Panc1 (cell line): ENCODE measurements at regions not wholly inside any gene's neighbourhood (a gene's known extent, or its start where the extent isn't known, plus 50 kb on each side); places are given as distances from the start of the nearest gene placed in this dataset.

Experiments used
- ATAC-seq: fragments of 200-7000 bp; cut with Tn5 transposase; 2 replicates; pipeline ENCODE4 v1.9.1; 2020; ENCODE audit warnings: mild to moderate bottlenecking, moderate library complexity
- BruUV-seq: library from RNA; stranded (reverse); fragments of 400-500 nt; replicated peaks from 2 replicates; lab custom pipeline; 2021; lab: Mats Ljungman, UMichigan
- CTCF ChIA-PET: fragments of 300-600 bp; sonication (Branson Sonifier 250); formaldehyde crosslinking; loops from one replicate; lab custom pipeline; 2022; ENCODE audit warnings: antibody characterized with exemption; lab: Charles Lee
- POLR2A ChIA-PET: fragments of 300-600 bp; sonication (Branson Sonifier 250); formaldehyde crosslinking; loops from one replicate; lab custom pipeline; 2022; ENCODE audit warnings: antibody characterized with exemption; lab: Charles Lee
- DNase-seq: peaks from one replicate; pipeline ENCODE4 v3.0.0-alpha.2; 2010; ENCODE audit warnings: low read depth, low spot score
- H3K27ac ChIP-seq: 2 replicates; pipeline ENCODE4 v1.5.1; 2011; ENCODE audit warnings: mild to moderate bottlenecking, low read length, inconsistent platforms
- H3K27me3 ChIP-seq: fragments of 200-500 bp; sonication (Bioruptor generic); 2 replicates; pipeline ENCODE4 v1.6.0; 2014; ENCODE audit warnings: low read length, inconsistent platforms; ENCODE audit not compliant: control insufficient read depth, insufficient read depth
- H3K36me3 ChIP-seq: fragments of 200-500 bp; sonication (Bioruptor generic); 2 replicates; pipeline ENCODE4 v1.5.1; 2014; ENCODE audit warnings: inconsistent platforms, mild to moderate bottlenecking, low read length, moderate library complexity; ENCODE audit not compliant: control insufficient read depth, insufficient read depth
- H3K4me1 ChIP-seq: 2 replicates; pipeline ENCODE4 v1.5.1; 2011; ENCODE audit warnings: inconsistent platforms, mild to moderate bottlenecking, low read length, moderate library complexity; ENCODE audit not compliant: control insufficient read depth, insufficient read depth
- H3K4me3 ChIP-seq, 2 experiments: 2 replicates each; pipeline ENCODE4 v1.5.1; 2011 to 2012; ENCODE audit warnings: low read depth in 2 of 2, low read length in 2 of 2, mild to moderate bottlenecking in 2 of 2, inconsistent platforms in 1 of 2, moderate library complexity in 1 of 2
- H3K9me3 ChIP-seq: fragments of 200-500 bp; sonication (Bioruptor generic); 2 replicates; pipeline ENCODE4 v1.5.1; 2014; ENCODE audit warnings: low read depth, mild to moderate bottlenecking, inconsistent platforms, low read length, moderate library complexity; ENCODE audit not compliant: control insufficient read depth, insufficient read depth
- POLR2AphosphoS5 ChIP-seq: IDR thresholded peaks from 2 replicates; pipeline ENCODE4 v1.6.1; 2012; ENCODE audit warnings: mild to moderate bottlenecking, low read depth, low read length, moderate library complexity
- SIN3A ChIP-seq: IDR thresholded peaks from 2 replicates; pipeline ENCODE4 v1.6.1; 2012; ENCODE audit warnings: low read depth, mild to moderate bottlenecking, low read length, moderate library complexity, borderline replicate concordance; ENCODE audit not compliant: insufficient read depth
- TCF7L2 ChIP-seq: IDR thresholded peaks from 2 replicates; pipeline ENCODE4 v1.6.1; 2011; ENCODE audit warnings: mild to moderate bottlenecking, low read depth, low read length, inconsistent platforms
- in situ Hi-C: cut with HindIII; loops from 2 replicates; pipeline ENCODE4 v1.10.0; 2016; ENCODE audit warnings: low sequenced_read_pairs, low pct_unique_long_range_greater_than_20kb
- intact Hi-C: fragments of 100-400 bp; cut with micrococcal nuclease; formaldehyde crosslinking; loops from one replicate; pipeline ENCODE4 v1.10.0; 2022; ENCODE audit not compliant: unreplicated experiment
- TF ChIP-seq, protein P1 (sequence below), 2 experiments: IDR thresholded peaks; 2 replicates each; pipeline ENCODE4 v1.6.1; 2011 to 2012; ENCODE audit warnings: low read depth in 2 of 2, control low read depth in 1 of 2, low read length in 1 of 2, mild to moderate bottlenecking in 1 of 2, moderate library complexity in 1 of 2; ENCODE audit not compliant: insufficient read depth in 1 of 2
- TF ChIP-seq, protein P2 (sequence below): fragments of 450-650 bp; IDR thresholded peaks from 2 replicates; pipeline ENCODE4 v1.5.1; 2017; ENCODE audit warnings: mild to moderate bottlenecking

DNA sequence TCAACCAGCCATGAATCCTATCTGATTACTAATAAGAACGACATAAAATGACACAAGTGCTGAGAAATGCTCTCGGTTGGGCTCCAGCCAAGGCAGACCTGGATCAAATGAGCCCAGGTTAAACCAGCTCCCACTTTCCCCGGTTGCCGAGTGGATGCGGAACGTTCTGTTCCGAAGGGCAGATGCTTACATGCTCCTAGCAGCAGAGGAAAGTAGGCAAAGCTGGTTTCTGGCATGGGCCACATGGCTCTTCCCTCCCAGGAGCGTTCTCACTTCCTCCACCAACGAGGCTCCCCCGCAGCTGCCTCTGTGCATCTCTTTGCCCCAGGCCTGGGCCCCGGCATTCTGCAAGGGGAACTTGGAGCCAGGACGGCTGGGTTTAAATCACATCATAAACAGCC is 61.8 kb upstream of the SDK1 start:
- ChIA-PET POLR2A (no interaction called here), CTCF (interaction anchor here (0.6 kb wide), 1 partner anchor 353 kb away, joined by 13 read pairs; no protein-coding TSS in a partner anchor)
- DNase-seq: no peak
- BruUV-seq: no TSS peak
- in situ Hi-C loops (no loop called here), intact Hi-C loops (no loop called here)
- Histone ChIP-seq H3K9me3 (peaks cover 17% of the 10 kb centered on the region; the same call in 1 of the 2 replicates), H3K4me1 (peaks cover 23% of the 10 kb centered on the region), H3K4me3 (no peak overlapping the region), H3K27ac (no peak overlapping the region), H3K36me3 (no peaks in the 10 kb centered on the region), H3K27me3 (no peaks in the 10 kb centered on the region)
- TF ChIP-seq TCF7L2: no peak
- TF ChIP-seq, protein P1, sequence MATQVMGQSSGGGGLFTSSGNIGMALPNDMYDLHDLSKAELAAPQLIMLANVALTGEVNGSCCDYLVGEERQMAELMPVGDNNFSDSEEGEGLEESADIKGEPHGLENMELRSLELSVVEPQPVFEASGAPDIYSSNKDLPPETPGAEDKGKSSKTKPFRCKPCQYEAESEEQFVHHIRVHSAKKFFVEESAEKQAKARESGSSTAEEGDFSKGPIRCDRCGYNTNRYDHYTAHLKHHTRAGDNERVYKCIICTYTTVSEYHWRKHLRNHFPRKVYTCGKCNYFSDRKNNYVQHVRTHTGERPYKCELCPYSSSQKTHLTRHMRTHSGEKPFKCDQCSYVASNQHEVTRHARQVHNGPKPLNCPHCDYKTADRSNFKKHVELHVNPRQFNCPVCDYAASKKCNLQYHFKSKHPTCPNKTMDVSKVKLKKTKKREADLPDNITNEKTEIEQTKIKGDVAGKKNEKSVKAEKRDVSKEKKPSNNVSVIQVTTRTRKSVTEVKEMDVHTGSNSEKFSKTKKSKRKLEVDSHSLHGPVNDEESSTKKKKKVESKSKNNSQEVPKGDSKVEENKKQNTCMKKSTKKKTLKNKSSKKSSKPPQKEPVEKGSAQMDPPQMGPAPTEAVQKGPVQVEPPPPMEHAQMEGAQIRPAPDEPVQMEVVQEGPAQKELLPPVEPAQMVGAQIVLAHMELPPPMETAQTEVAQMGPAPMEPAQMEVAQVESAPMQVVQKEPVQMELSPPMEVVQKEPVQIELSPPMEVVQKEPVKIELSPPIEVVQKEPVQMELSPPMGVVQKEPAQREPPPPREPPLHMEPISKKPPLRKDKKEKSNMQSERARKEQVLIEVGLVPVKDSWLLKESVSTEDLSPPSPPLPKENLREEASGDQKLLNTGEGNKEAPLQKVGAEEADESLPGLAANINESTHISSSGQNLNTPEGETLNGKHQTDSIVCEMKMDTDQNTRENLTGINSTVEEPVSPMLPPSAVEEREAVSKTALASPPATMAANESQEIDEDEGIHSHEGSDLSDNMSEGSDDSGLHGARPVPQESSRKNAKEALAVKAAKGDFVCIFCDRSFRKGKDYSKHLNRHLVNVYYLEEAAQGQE (IDR thresholded peaks at IDR 0.05; ENCODE audit: insufficient read depth in 1 of 2, low read depth in 2 of 2, low read length in 1 of 2): no peak
- ATAC-seq: no peak

DNA sequence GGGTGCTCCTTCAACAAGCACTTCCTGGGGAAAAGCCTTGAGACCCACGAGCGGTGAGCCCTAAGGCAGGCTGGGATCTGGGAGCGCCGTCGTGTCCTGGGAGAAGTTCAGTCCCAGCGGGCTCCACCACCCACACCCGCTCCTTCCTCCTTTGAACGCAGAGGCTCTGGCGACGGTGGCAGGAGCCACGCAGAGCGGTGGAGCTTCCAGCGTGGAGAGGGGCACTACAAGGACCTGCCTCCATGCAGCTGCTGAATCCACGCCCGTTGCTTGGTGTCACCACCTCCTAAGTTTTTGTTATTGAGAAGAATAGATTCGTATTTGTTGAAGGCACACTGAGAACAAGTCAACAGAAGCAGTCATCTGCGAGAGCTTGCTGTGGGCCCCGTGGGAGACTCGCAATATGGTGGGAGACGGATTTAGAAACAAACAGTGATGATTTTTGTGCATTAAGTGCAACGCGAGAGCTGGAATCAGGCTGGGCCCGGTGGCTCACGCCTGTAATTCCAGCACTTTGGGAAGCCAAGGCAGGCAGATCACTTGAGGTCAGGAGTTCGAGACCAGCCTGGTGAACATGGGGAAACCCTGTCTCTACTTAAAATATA is 60.1 kb upstream of the SDK1 start:
- no peak overlapping the region for H3K4me3 ChIP-seq
- TF ChIP-seq, protein P2, sequence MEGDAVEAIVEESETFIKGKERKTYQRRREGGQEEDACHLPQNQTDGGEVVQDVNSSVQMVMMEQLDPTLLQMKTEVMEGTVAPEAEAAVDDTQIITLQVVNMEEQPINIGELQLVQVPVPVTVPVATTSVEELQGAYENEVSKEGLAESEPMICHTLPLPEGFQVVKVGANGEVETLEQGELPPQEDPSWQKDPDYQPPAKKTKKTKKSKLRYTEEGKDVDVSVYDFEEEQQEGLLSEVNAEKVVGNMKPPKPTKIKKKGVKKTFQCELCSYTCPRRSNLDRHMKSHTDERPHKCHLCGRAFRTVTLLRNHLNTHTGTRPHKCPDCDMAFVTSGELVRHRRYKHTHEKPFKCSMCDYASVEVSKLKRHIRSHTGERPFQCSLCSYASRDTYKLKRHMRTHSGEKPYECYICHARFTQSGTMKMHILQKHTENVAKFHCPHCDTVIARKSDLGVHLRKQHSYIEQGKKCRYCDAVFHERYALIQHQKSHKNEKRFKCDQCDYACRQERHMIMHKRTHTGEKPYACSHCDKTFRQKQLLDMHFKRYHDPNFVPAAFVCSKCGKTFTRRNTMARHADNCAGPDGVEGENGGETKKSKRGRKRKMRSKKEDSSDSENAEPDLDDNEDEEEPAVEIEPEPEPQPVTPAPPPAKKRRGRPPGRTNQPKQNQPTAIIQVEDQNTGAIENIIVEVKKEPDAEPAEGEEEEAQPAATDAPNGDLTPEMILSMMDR: no peak
- no peak for TF ChIP-seq TCF7L2
- in situ Hi-C loops: no loop called here
- no peaks in the 10 kb centered on the region for H3K27me3 ChIP-seq
- H3K4me1 ChIP-seq: peaks cover 37% of the 10 kb centered on the region
- ATAC-seq: no peak
- no peak for DNase-seq
- no peaks in the 10 kb centered on the region for H3K36me3 ChIP-seq
- POLR2A ChIA-PET: interaction anchor here (0.6 kb wide), 1 partner anchor 28 kb away, joined by 4 read pairs; no protein-coding TSS in a partner anchor
- no TSS peak for BruUV-seq
- CTCF ChIA-PET: no interaction called here
- H3K27ac ChIP-seq: peak overlapping the region; percentile 14; the same call in 1 of the 2 replicates
- intact Hi-C loops: no loop called here
- peaks cover 12% of the 10 kb centered on the region; the same call in 1 of the 2 replicates for H3K9me3 ChIP-seq

DNA sequence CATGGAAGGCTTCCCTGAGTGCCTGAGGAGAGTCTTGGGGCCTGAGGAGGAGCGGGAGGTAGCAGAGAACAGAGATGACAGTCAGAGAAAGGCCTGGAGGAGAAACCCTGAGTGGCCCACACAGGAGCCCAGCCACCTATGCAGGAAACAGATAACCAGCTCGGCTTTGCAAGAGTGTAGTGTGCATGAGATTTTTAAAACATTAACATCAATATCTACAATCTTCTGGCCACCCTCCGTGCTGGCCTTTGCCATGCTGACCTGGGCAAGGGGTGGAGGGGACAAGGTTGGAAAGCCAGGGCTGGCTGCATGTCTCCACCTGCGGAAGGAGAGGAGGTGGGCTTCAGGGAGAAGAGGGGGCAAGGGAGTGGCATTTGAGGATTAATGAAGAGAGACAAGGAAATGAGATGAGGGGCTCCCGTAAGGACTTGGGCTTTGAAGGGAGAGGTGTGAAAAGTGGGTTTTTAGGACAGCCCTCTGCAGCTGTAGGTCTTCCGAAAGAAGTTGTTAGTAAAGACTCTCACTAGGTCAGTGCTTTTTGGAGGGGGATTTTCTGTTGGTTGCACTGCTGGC is 59.3 kb upstream of the SDK1 start:
- intact Hi-C loops: no loop called here
- POLR2A ChIA-PET: no interaction called here
- Histone ChIP-seq H3K4me1 (peaks cover 37% of the 10 kb centered on the region), H3K9me3 (peaks cover 12% of the 10 kb centered on the region; the same call in 1 of the 2 replicates), H3K27ac (peak overlapping the region; percentile 91), H3K27me3 (no peaks in the 10 kb centered on the region), H3K4me3 (no peak overlapping the region), H3K36me3 (no peaks in the 10 kb centered on the region)
- DNase-seq (no peak), ATAC-seq (no peak)
- TF ChIP-seq, protein P1 (IDR thresholded peaks at IDR 0.05; ENCODE audit: insufficient read depth in 1 of 2, low read depth in 2 of 2, low read length in 1 of 2): no peak
- no peak for TF ChIP-seq TCF7L2
- no peak for TF ChIP-seq POLR2AphosphoS5
- TF ChIP-seq SIN3A: no peak
- TF ChIP-seq, protein P2: no peak
- CTCF ChIA-PET: no interaction called here
- in situ Hi-C loops: no loop called here
- no TSS peak for BruUV-seq
